ENCODE measurements at regions not wholly inside any gene's neighbourhood (a gene's known extent, or its start where the extent isn't known, plus 50 kb on each side); places are given as distances from the start of the nearest gene placed in this dataset.

DNA sequence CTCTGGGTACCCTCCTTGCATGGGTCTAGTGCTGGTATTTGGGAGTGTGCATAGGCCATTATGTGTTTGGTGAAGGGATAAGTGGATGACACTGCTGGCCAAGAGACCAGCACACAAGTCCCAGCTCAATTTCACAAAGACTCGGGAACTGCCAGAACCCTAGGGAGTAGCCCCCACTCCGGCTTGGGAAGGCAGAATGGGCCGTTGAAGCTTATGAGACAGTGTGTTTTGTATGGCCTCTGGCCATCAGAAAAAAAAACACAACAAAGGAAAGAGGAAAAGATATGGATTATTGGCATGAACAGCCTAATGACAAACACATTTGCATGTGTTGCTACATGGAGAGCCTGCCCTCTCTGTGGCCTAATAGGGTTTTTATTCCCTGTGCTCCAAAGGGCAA, 144.2 kb downstream of the TTC32 start:
- H3K4me1 ChIP-seq (ENCODE audit: control insufficient read depth, insufficient read depth, low read length): no peaks in the 10 kb centered on the region
- H3K27ac ChIP-seq (ENCODE audit: low read depth, low read length): no peak overlapping the region
- Mint-ChIP-seq H3K9me3 (no peaks in the 10 kb centered on the region), H3K27ac (no peak overlapping the region), H3K4me3 (no peak overlapping the region), H3K36me3 (ENCODE audit: low read depth) (no peaks in the 10 kb centered on the region), H3K27me3 (ENCODE audit: insufficient read depth) (peaks cover 1% of the 10 kb centered on the region), H3K4me1 (no peaks in the 10 kb centered on the region)
- WGBS, 2 experiments (ENCODE audit: insufficient coverage in 1 of 2, insufficient read length in 1 of 2): 88 to 100% methylated on average over 1 to 3 of the region's 3 CpGs
- H3K9me3 ChIP-seq (ENCODE audit: control insufficient read depth, low read length): no peaks in the 10 kb centered on the region
- H3K4me3 ChIP-seq (ENCODE audit: low read length): no peak overlapping the region
- DNase-seq: no peak
- H3K27me3 ChIP-seq (ENCODE audit: control insufficient read depth, insufficient read depth, low read length, poor library complexity, severe bottlenecking): no peaks in the 10 kb centered on the region
- TF ChIP-seq, protein P1, sequence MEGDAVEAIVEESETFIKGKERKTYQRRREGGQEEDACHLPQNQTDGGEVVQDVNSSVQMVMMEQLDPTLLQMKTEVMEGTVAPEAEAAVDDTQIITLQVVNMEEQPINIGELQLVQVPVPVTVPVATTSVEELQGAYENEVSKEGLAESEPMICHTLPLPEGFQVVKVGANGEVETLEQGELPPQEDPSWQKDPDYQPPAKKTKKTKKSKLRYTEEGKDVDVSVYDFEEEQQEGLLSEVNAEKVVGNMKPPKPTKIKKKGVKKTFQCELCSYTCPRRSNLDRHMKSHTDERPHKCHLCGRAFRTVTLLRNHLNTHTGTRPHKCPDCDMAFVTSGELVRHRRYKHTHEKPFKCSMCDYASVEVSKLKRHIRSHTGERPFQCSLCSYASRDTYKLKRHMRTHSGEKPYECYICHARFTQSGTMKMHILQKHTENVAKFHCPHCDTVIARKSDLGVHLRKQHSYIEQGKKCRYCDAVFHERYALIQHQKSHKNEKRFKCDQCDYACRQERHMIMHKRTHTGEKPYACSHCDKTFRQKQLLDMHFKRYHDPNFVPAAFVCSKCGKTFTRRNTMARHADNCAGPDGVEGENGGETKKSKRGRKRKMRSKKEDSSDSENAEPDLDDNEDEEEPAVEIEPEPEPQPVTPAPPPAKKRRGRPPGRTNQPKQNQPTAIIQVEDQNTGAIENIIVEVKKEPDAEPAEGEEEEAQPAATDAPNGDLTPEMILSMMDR (conservative IDR thresholded peaks at IDR 0.05): no peak
- no peaks in the 10 kb centered on the region for H3K36me3 ChIP-seq (ENCODE audit: control insufficient read depth, insufficient read depth, low read length)
- H3K9ac ChIP-seq (ENCODE audit: extremely low read depth, low read length, poor library complexity, severe bottlenecking): no peak overlapping the region

DNA sequence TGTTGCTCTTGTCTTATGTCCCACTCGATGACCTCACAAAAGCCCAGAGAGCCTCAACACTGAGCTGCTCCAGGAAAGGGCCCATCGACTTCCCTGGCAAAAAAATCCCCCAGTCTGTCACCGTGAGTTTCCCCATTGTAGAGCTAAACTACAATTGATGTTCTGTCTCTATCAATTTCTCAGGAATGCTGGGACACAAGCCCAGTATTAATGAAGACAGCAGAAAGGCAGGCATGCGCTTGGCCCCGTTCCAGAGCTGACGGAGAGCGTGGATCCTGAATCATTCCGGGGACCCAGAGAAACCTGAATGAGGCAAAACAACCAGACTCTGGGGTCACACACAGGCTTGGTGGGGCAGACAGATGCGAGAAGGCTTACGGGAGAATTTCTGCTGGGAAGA, 146.9 kb downstream of the TTC32 start:
- H3K27me3 ChIP-seq (ENCODE audit: control insufficient read depth, insufficient read depth, low read length, poor library complexity, severe bottlenecking): no peaks in the 10 kb centered on the region
- H3K9me3 ChIP-seq (ENCODE audit: control insufficient read depth, low read length): no peaks in the 10 kb centered on the region
- DNase-seq: no peak
- H3K4me3 Mint-ChIP-seq: no peak overlapping the region
- H3K27ac ChIP-seq (ENCODE audit: low read depth, low read length): no peak overlapping the region
- H3K4me3 ChIP-seq (ENCODE audit: low read length): no peak overlapping the region
- TF ChIP-seq, protein P1 (conservative IDR thresholded peaks at IDR 0.05): no peak
- H3K4me1 Mint-ChIP-seq: no peaks in the 10 kb centered on the region
- no peak overlapping the region for H3K9ac ChIP-seq (ENCODE audit: extremely low read depth, low read length, poor library complexity, severe bottlenecking)
- H3K9me3 Mint-ChIP-seq: no peaks in the 10 kb centered on the region
- no peaks in the 10 kb centered on the region for H3K27me3 Mint-ChIP-seq (ENCODE audit: insufficient read depth)
- no peak overlapping the region for H3K27ac Mint-ChIP-seq
- WGBS, 2 experiments (ENCODE audit: insufficient coverage in 1 of 2, insufficient read length in 1 of 2): 85 to 92% methylated on average over 10 of the region's 10 CpGs
- H3K36me3 Mint-ChIP-seq (ENCODE audit: low read depth): no peaks in the 10 kb centered on the region
- H3K4me1 ChIP-seq (ENCODE audit: control insufficient read depth, insufficient read depth, low read length): no peaks in the 10 kb centered on the region
- no peaks in the 10 kb centered on the region for H3K36me3 ChIP-seq (ENCODE audit: control insufficient read depth, insufficient read depth, low read length)

DNA sequence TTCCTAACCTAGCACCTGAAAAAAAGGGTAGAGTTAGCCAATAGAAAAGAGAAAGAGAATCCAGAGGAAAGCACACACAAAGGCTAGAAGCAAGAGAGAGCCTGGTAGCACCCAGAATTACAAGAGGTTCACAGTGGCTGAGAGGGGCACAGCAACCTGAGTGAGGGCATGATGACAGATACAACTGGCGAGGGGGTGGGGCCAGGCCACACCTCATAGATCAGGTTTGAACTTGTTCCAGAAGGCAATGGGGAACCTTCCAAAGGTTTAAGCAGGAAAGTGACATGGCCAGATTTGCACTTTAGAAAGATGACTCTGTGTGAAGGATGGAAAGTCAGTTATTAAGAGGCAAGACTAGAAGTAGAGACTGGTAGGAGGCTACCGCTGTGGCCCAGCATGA, 148.0 kb downstream of the TTC32 start:
- Mint-ChIP-seq H3K27me3 (ENCODE audit: insufficient read depth) (no peaks in the 10 kb centered on the region), H3K9me3 (no peaks in the 10 kb centered on the region), H3K27ac (no peak overlapping the region), H3K4me3 (no peak overlapping the region), H3K36me3 (ENCODE audit: low read depth) (no peaks in the 10 kb centered on the region), H3K4me1 (no peaks in the 10 kb centered on the region)
- Histone ChIP-seq H3K27ac (ENCODE audit: low read depth, low read length) (no peak overlapping the region), H3K4me1 (ENCODE audit: control insufficient read depth, insufficient read depth, low read length) (no peaks in the 10 kb centered on the region), H3K27me3 (ENCODE audit: control insufficient read depth, insufficient read depth, low read length, poor library complexity, severe bottlenecking) (no peaks in the 10 kb centered on the region), H3K4me3 (ENCODE audit: low read length) (no peak overlapping the region), H3K9ac (ENCODE audit: extremely low read depth, low read length, poor library complexity, severe bottlenecking) (no peak overlapping the region), H3K36me3 (ENCODE audit: control insufficient read depth, insufficient read depth, low read length) (no peaks in the 10 kb centered on the region), H3K9me3 (ENCODE audit: control insufficient read depth, low read length) (no peaks in the 10 kb centered on the region)
- no peak for DNase-seq
- TF ChIP-seq, protein P1 (conservative IDR thresholded peaks at IDR 0.05): no peak
- 97 to 100% methylated on average over 2 of the region's 2 CpGs for WGBS, 2 experiments (ENCODE audit: insufficient coverage in 1 of 2, insufficient read length in 1 of 2)
